Fibroblast of skin of left quadriceps (primary cell): ENCODE measurements at regions not wholly inside any gene's neighbourhood (a gene's known extent, or its start where the extent isn't known, plus 50 kb on each side); places are given as distances from the start of the nearest gene placed in this dataset.
A peak's percentile ranks its signal among the peaks of the same experiment; 100 is the strongest.

ENCODE experiments used
- DNase-seq, 2 experiments: peaks; one replicate each; pipeline ENCODE4 v3.0.0-alpha.2; 2013; ENCODE audit warnings: low read depth in 2 of 2

- peak; percentile 69 to 77 for DNase-seq
These were observed 130.6 kb upstream of the HAAO start for GRCh38 chr2:42922790-42923579.

GRCh38 chr2:42922293-42922692 is 129.9 kb upstream of the HAAO start:
- no peak for DNase-seq

- DNase-seq = no peak
These were observed 129.3 kb upstream of the HAAO start for GRCh38 chr2:42921721-42922120.

GRCh38 chr2:42921147-42921520 is 128.8 kb upstream of the HAAO start:
- no peak for DNase-seq

- DNase-seq = no peak
These were observed 128.2 kb upstream of the HAAO start for GRCh38 chr2:42920446-42921146.

GRCh38 chr2:42918671-42919318 is 126.4 kb upstream of the HAAO start:
- no peak for DNase-seq

- no peak for DNase-seq
These were observed 125.7 kb upstream of the HAAO start for GRCh38 chr2:42918041-42918440.

GRCh38 chr2:42917425-42917927 is 125.1 kb upstream of the HAAO start:
- DNase-seq = peak; percentile 91 to 92

GRCh38 chr2:42916324-42916723 is 123.9 kb upstream of the HAAO start:
- DNase-seq = no peak

GRCh38 chr2:42914860-42915259 is 122.5 kb upstream of the HAAO start:
- no peak for DNase-seq

- DNase-seq = no peak
These were observed 121.9 kb upstream of the HAAO start for GRCh38 chr2:42914314-42914713.

- DNase-seq = no peak
These were observed 121.0 kb upstream of the HAAO start for GRCh38 chr2:42913280-42913878.

- DNase-seq = no peak
These were observed 118.4 kb upstream of the HAAO start for GRCh38 chr2:42910645-42911405.

GRCh38 chr2:42909966-42910365 is 117.6 kb upstream of the HAAO start:
- DNase-seq = no peak

- no peak for DNase-seq
These were observed 116.3 kb upstream of the HAAO start for GRCh38 chr2:42908518-42909200.

- DNase-seq = no peak
These were observed 115.5 kb upstream of the HAAO start for GRCh38 chr2:42907835-42908234.

- DNase-seq = peak in 1 of 2 experiments; percentile 50
These were observed 114.4 kb upstream of the HAAO start for GRCh38 chr2:42906557-42907411.

GRCh38 chr2:42906111-42906556 is 113.8 kb upstream of the HAAO start:
- DNase-seq = no peak

GRCh38 chr2:42905341-42906110 is 113.1 kb upstream of the HAAO start:
- peak; percentile 71 to 77 for DNase-seq
